NCI-H524 treated with DMSO at 0.1 percent for 48 hours (cell line): ENCODE measurements at regions not wholly inside any gene's neighbourhood (a gene's known extent, or its start where the extent isn't known, plus 50 kb on each side); places are given as distances from the start of the nearest gene placed in this dataset.

Experiments
- DNase-seq: peaks from one replicate; lab custom pipeline; 2025; lab: John Stamatoyannopoulos, UW

- no peak for DNase-seq
Measured at GRCh38 chr3:72567474-72567873, 280.8 kb downstream of the SHQ1 start.

GRCh38 chr3:72565593-72565992 lies 282.7 kb downstream of the SHQ1 start:
- no peak for DNase-seq

- no peak for DNase-seq
Measured at GRCh38 chr3:72563690-72564370, 284.4 kb downstream of the SHQ1 start.

GRCh38 chr3:72560846-72561675 lies 287.2 kb downstream of the SHQ1 start:
- no peak for DNase-seq

GRCh38 chr3:72559385-72559784 lies 288.9 kb downstream of the SHQ1 start:
- DNase-seq: no peak

GRCh38 chr3:72558001-72558400 lies 290.2 kb downstream of the SHQ1 start:
- no peak for DNase-seq

GRCh38 chr3:72555714-72556113 lies 292.5 kb downstream of the SHQ1 start:
- no peak for DNase-seq

- no peak for DNase-seq
Measured at GRCh38 chr3:72554689-72555088, 293.6 kb downstream of the SHQ1 start.

GRCh38 chr3:72553298-72553697 lies 294.9 kb downstream of the SHQ1 start:
- DNase-seq: no peak

- DNase-seq: no peak
Measured at GRCh38 chr3:72550582-72551262, 297.5 kb downstream of the SHQ1 start.

GRCh38 chr3:72549761-72550581 lies 298.3 kb downstream of the SHQ1 start:
- DNase-seq: peak; percentile 69

GRCh38 chr3:72548981-72549380 lies 299.3 kb downstream of the SHQ1 start:
- DNase-seq: no peak

- no peak for DNase-seq
Measured at GRCh38 chr3:72548461-72548860, 299.8 kb downstream of the SHQ1 start.

- DNase-seq: no peak
Measured at GRCh38 chr3:72547183-72547582, 301.1 kb downstream of the SHQ1 start.

- DNase-seq: no peak
Measured at GRCh38 chr3:72544239-72544638, 304.0 kb downstream of the SHQ1 start.

GRCh38 chr3:72543246-72543645 lies 305.0 kb downstream of the SHQ1 start:
- no peak for DNase-seq

GRCh38 chr3:72542781-72543180 lies 305.5 kb downstream of the SHQ1 start:
- no peak for DNase-seq

GRCh38 chr3:72539856-72540255 lies 308.4 kb downstream of the SHQ1 start:
- no peak for DNase-seq

- no peak for DNase-seq
Measured at GRCh38 chr3:72538070-72538745, 310.0 kb downstream of the SHQ1 start.

GRCh38 chr3:72537448-72537847 lies 310.8 kb downstream of the SHQ1 start:
- DNase-seq: no peak

GRCh38 chr3:72536878-72537267 lies 311.4 kb downstream of the SHQ1 start:
- no peak for DNase-seq
